Erythroblast (primary cell): ENCODE measurements at regions not wholly inside any gene's neighbourhood (a gene's known extent, or its start where the extent isn't known, plus 50 kb on each side); places are given as distances from the start of the nearest gene placed in this dataset.

ENCODE experiments used
- DNase-seq, 2 experiments: peaks; one replicate each; lab custom pipeline; 2025; lab: John Stamatoyannopoulos, UW
- GATA1 ChIP-seq: IDR thresholded peaks from 2 replicates; pipeline ENCODE4 v1.6.1; 2011; ENCODE audit warnings: low read depth, mild to moderate bottlenecking, control low read depth, low read length, moderate library complexity
- POLR2A ChIP-seq: IDR thresholded peaks from 2 replicates; pipeline ENCODE4 v1.6.1; 2011; ENCODE audit warnings: mild to moderate bottlenecking, low read length

GRCh38 chr4:14835708-14836425, 166.4 kb upstream of the CPEB2 start:
- no peak for DNase-seq
- no peak for TF ChIP-seq GATA1
- TF ChIP-seq POLR2A = no peak

GRCh38 chr4:14837860-14838259, 164.4 kb upstream of the CPEB2 start:
- DNase-seq = no peak
- TF ChIP-seq GATA1 (no peak), POLR2A (no peak)

- DNase-seq = no peak
- TF ChIP-seq POLR2A = no peak
- TF ChIP-seq GATA1 = no peak
Measured at GRCh38 chr4:14841801-14842768, 160.2 kb upstream of the CPEB2 start.

GRCh38 chr4:14842964-14843630, 159.2 kb upstream of the CPEB2 start:
- TF ChIP-seq POLR2A (no peak), GATA1 (no peak)
- no peak for DNase-seq

- TF ChIP-seq POLR2A = no peak
- TF ChIP-seq GATA1 = no peak
- no peak for DNase-seq
Measured at GRCh38 chr4:14844061-14844460, 158.2 kb upstream of the CPEB2 start.

GRCh38 chr4:14848229-14848628, 154.1 kb upstream of the CPEB2 start:
- DNase-seq = no peak

GRCh38 chr4:14850455-14851097, 151.7 kb upstream of the CPEB2 start:
- TF ChIP-seq POLR2A = no peak
- TF ChIP-seq GATA1 = no peak
- DNase-seq = no peak

More at GRCh38 chr4:14848229-14848628, 154.1 kb upstream of the CPEB2 start:
- no peak for TF ChIP-seq GATA1

GRCh38 chr4:14853176-14853943, 148.9 kb upstream of the CPEB2 start:
- TF ChIP-seq GATA1 (no peak), POLR2A (no peak)
- DNase-seq = no peak

- DNase-seq = no peak
- TF ChIP-seq POLR2A (no peak), GATA1 (no peak)
Measured at GRCh38 chr4:14855719-14856061, 146.6 kb upstream of the CPEB2 start.

GRCh38 chr4:14856062-14856933, 146.0 kb upstream of the CPEB2 start:
- peak; percentile 30 to 54 for DNase-seq
- TF ChIP-seq GATA1 (no peak), POLR2A (no peak)

- TF ChIP-seq GATA1 (no peak), POLR2A (no peak)
- no peak for DNase-seq
Measured at GRCh38 chr4:14856934-14857235, 145.4 kb upstream of the CPEB2 start.

- DNase-seq = no peak
- no peak for TF ChIP-seq POLR2A
- TF ChIP-seq GATA1 = no peak
Measured at GRCh38 chr4:14857475-14857874, 144.8 kb upstream of the CPEB2 start.

- TF ChIP-seq GATA1 = no peak
- no peak for DNase-seq
Measured at GRCh38 chr4:14857981-14858380, 144.3 kb upstream of the CPEB2 start.
